ENCODE measurements at regions not wholly inside any gene's neighbourhood (a gene's known extent, or its start where the extent isn't known, plus 50 kb on each side); places are given as distances from the start of the nearest gene placed in this dataset.

DNA sequence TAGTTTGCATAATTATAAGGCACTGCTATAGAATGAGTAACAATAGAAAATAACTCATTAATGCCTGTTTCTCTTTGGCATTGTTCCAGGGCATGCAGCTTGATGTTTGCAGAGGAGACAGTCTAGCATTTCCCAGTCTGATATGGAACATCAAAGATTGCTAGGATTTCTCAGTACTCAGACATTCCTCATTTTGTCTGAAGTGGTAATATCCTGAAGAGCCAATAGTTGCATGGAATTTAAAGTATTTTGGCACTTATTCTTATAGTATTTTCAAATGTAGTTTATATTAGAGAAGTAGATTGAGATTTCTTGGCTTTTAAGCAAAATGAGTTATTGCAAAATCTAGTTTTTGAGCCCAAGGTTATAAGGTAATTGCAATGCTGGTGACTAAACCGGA lies 337.3 kb upstream of the E2F7 start:
- FAIRE-seq (no peak), DNase-seq (ENCODE audit: low read depth, low spot score) (no peak), ATAC-seq (no peak)
- Histone ChIP-seq H3K36me3 (ENCODE audit: control insufficient read depth in 2 of 2, insufficient read depth in 2 of 2, low read length in 1 of 2) (no peaks in the 10 kb centered on the region), H3K27me3 (replicated peaks in 1 of 2; ENCODE audit: control insufficient read depth in 2 of 2, insufficient read depth in 2 of 2, low read length in 1 of 2) (no peaks in the 10 kb centered on the region), H2AFZ (ENCODE audit: control insufficient read depth, low read depth, low read length) (no peak overlapping the region), H3K9me3 (replicated peaks; ENCODE audit: control insufficient read depth, insufficient read depth, low read length) (no peaks in the 10 kb centered on the region), H3K79me2 (ENCODE audit: control insufficient read depth, insufficient read depth, low read length) (no peaks in the 10 kb centered on the region), H3K9ac (ENCODE audit: control insufficient read depth, insufficient read depth, low read length) (no peak overlapping the region), H3K4me3 (no peak overlapping the region), H3K4me1 (ENCODE audit: control insufficient read depth, insufficient read depth, low read length) (no peaks in the 10 kb centered on the region), H3K27ac (ENCODE audit: control insufficient read depth, insufficient read depth) (no peak overlapping the region), H4K20me1 (ENCODE audit: control insufficient read depth, insufficient read depth) (no peaks in the 10 kb centered on the region), H3K4me2 (ENCODE audit: control insufficient read depth, insufficient read depth) (no peak overlapping the region)
- ChIA-PET CTCF (no interaction called here), POLR2A (no interaction called here), SMC1A (ENCODE audit: uncharacterized antibody, unreplicated experiment) (no interaction called here), RAD21 (ENCODE audit: unreplicated experiment) (no interaction called here)
- WGBS (ENCODE audit: insufficient coverage, insufficient replicate concordance, low lambda C conversion rate, missing lambda C conversion rate), result 4% methylated on average over 1 of the region's 1 CpG
- in situ Hi-C loops (cut with MboI), result no loop called here
- TF ChIP-seq ZBED1 (IDR thresholded peaks at IDR 0.05; ENCODE audit: borderline replicate concordance) (no peak), TCF3 (IDR thresholded peaks at IDR 0.05; ENCODE audit: borderline replicate concordance, insufficient read depth, low read depth, low read length) (no peak)
- TF ChIP-seq, protein P1, sequence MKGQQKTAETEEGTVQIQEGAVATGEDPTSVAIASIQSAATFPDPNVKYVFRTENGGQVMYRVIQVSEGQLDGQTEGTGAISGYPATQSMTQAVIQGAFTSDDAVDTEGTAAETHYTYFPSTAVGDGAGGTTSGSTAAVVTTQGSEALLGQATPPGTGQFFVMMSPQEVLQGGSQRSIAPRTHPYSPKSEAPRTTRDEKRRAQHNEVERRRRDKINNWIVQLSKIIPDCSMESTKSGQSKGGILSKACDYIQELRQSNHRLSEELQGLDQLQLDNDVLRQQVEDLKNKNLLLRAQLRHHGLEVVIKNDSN (IDR thresholded peaks at IDR 0.05; ENCODE audit: borderline replicate concordance, extremely low read length, insufficient read depth, low read depth, low read length), result no peak
- BruUV-seq (replicated peaks), result no TSS peak
- intact Hi-C loops (cut with micrococcal nuclease; ENCODE audit: unreplicated experiment), result no loop called here

DNA sequence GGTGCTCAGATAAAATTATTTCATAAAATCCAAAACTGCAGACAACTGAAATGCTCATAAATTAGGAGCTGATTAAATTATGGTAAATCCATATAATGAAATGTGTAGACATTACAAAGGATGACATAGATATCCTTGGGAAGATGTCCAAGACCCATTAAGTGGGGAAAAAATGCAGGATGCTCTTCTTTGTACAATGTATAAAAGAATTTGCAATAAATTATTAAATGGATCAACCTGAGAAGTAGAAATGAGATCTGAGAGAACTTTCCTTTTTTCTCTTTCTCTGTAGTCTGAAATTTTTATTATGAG lies 336.4 kb upstream of the E2F7 start:
- Histone ChIP-seq H4K20me1 (ENCODE audit: control insufficient read depth, insufficient read depth) (no peaks in the 10 kb centered on the region), H3K27ac (ENCODE audit: control insufficient read depth, insufficient read depth) (no peak overlapping the region), H3K4me3 (no peak overlapping the region), H3K36me3 (ENCODE audit: control insufficient read depth in 2 of 2, insufficient read depth in 2 of 2, low read length in 1 of 2) (no peaks in the 10 kb centered on the region), H3K79me2 (ENCODE audit: control insufficient read depth, insufficient read depth, low read length) (no peaks in the 10 kb centered on the region), H3K27me3 (replicated peaks in 1 of 2; ENCODE audit: control insufficient read depth in 2 of 2, insufficient read depth in 2 of 2, low read length in 1 of 2) (no peaks in the 10 kb centered on the region), H2AFZ (ENCODE audit: control insufficient read depth, low read depth, low read length) (no peak overlapping the region), H3K4me2 (ENCODE audit: control insufficient read depth, insufficient read depth) (no peak overlapping the region), H3K9me3 (replicated peaks; ENCODE audit: control insufficient read depth, insufficient read depth, low read length) (no peaks in the 10 kb centered on the region), H3K9ac (ENCODE audit: control insufficient read depth, insufficient read depth, low read length) (no peak overlapping the region), H3K4me1 (ENCODE audit: control insufficient read depth, insufficient read depth, low read length) (no peaks in the 10 kb centered on the region)
- no TSS peak for BruUV-seq (replicated peaks)
- no peak for DNase-seq (ENCODE audit: low read depth, low spot score)
- RAD21 ChIA-PET (ENCODE audit: unreplicated experiment), result no interaction called here
- FAIRE-seq, result no peak
- SMC1A ChIA-PET (ENCODE audit: uncharacterized antibody, unreplicated experiment), result no interaction called here
- POLR2A ChIA-PET, result no interaction called here
- CTCF ChIA-PET, result interaction anchor here (0.8 kb wide), 1 partner anchor 9 kb away, joined by 3 read pairs; no protein-coding TSS in a partner anchor
- intact Hi-C loops (cut with micrococcal nuclease; ENCODE audit: unreplicated experiment) (no loop called here), in situ Hi-C loops (cut with MboI) (no loop called here)
- ATAC-seq, result no peak
- no peak for TF ChIP-seq NFYB (IDR thresholded peaks at IDR 0.05; ENCODE audit: insufficient read depth, low read depth, low read length)
- TF ChIP-seq CBX3 (IDR thresholded peaks at IDR 0.05; ENCODE audit: borderline replicate concordance, low read depth), result no peak
- no peak for TF ChIP-seq SIN3A (IDR thresholded peaks at IDR 0.05; ENCODE audit: low read depth, low read length)
- no peak for TF ChIP-seq NBN (IDR thresholded peaks at IDR 0.05)
- no peak for TF ChIP-seq RUNX3 (IDR thresholded peaks at IDR 0.05; ENCODE audit: low read length)
- no peak for TF ChIP-seq EED (IDR thresholded peaks at IDR 0.05; ENCODE audit: low read depth)
- TF ChIP-seq, protein P2, sequence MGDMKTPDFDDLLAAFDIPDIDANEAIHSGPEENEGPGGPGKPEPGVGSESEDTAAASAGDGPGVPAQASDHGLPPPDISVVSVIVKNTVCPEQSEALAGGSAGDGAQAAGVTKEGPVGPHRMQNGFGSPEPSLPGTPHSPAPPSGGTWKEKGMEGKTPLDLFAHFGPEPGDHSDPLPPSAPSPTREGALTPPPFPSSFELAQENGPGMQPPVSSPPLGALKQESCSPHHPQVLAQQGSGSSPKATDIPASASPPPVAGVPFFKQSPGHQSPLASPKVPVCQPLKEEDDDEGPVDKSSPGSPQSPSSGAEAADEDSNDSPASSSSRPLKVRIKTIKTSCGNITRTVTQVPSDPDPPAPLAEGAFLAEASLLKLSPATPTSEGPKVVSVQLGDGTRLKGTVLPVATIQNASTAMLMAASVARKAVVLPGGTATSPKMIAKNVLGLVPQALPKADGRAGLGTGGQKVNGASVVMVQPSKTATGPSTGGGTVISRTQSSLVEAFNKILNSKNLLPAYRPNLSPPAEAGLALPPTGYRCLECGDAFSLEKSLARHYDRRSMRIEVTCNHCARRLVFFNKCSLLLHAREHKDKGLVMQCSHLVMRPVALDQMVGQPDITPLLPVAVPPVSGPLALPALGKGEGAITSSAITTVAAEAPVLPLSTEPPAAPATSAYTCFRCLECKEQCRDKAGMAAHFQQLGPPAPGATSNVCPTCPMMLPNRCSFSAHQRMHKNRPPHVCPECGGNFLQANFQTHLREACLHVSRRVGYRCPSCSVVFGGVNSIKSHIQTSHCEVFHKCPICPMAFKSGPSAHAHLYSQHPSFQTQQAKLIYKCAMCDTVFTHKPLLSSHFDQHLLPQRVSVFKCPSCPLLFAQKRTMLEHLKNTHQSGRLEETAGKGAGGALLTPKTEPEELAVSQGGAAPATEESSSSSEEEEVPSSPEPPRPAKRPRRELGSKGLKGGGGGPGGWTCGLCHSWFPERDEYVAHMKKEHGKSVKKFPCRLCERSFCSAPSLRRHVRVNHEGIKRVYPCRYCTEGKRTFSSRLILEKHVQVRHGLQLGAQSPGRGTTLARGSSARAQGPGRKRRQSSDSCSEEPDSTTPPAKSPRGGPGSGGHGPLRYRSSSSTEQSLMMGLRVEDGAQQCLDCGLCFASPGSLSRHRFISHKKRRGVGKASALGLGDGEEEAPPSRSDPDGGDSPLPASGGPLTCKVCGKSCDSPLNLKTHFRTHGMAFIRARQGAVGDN (IDR thresholded peaks at IDR 0.05), result no peak
- TF ChIP-seq CREM (IDR thresholded peaks at IDR 0.05; ENCODE audit: low read depth), result no peak
- no peak for TF ChIP-seq ZZZ3 (IDR thresholded peaks at IDR 0.05; ENCODE audit: control insufficient read depth, insufficient read length, low read depth)
- TF ChIP-seq BACH1 (IDR thresholded peaks at IDR 0.05; ENCODE audit: borderline replicate concordance), result no peak
- TF ChIP-seq SRF (IDR thresholded peaks at IDR 0.05; ENCODE audit: low read depth in 2 of 2, low read length in 2 of 2), result no peak
- no peak for TF ChIP-seq ETV6 (conservative IDR thresholded peaks at IDR 0.05 in 1 of 2, IDR thresholded peaks at IDR 0.05 in 1 of 2; ENCODE audit: borderline replicate concordance in 1 of 2, low read depth in 1 of 2)
- no peak for TF ChIP-seq HDAC2 (IDR thresholded peaks at IDR 0.05)
- TF ChIP-seq RFX5 (IDR thresholded peaks at IDR 0.05; ENCODE audit: low read depth, low read length), result no peak

Measured in GM12878 (cell line).